ENCODE measurements at regions not wholly inside any gene's neighbourhood (a gene's known extent, or its start where the extent isn't known, plus 50 kb on each side); places are given as distances from the start of the nearest gene placed in this dataset.

DNA sequence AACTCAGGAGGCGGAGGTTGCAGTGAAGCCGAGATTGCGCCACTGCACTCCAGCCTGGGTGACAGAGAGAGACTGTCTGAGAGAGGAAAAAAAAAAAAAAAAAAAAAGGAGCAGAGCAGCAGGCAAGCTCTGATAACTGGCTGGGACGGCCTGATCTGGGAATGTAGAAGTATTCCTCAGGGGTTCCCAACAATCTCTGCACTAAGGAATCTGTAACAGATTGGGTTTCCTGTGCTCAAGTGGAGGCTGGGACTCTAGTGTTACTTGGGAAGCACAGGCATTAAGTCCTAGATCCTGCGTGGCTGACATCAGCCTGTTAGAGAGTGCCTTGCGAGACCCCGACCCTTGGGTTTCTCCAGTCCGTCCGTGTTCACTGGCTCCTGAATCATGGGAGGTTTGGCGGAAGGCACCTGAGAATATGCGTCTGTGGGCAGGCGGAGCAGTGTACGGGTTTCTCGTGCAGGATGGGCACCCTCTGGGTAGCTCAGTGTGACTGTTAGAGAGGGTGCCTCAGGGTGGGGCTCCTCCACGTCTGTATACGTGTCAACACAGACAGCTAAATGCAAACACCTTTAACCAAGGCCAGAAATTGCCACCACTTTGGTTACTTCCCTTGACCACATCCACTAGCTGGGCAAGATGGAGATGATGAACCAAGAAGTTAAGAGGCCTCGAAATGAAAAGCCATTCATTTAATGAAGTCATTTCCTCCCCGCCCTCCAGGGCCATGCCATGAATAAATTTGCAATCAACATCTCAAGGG lies 174.9 kb upstream of the RPL38 start:
- H3K4me3 ChIP-seq (ENCODE audit: control insufficient read depth, low read depth, low read length): no peak overlapping the region
- TF ChIP-seq, protein P1, sequence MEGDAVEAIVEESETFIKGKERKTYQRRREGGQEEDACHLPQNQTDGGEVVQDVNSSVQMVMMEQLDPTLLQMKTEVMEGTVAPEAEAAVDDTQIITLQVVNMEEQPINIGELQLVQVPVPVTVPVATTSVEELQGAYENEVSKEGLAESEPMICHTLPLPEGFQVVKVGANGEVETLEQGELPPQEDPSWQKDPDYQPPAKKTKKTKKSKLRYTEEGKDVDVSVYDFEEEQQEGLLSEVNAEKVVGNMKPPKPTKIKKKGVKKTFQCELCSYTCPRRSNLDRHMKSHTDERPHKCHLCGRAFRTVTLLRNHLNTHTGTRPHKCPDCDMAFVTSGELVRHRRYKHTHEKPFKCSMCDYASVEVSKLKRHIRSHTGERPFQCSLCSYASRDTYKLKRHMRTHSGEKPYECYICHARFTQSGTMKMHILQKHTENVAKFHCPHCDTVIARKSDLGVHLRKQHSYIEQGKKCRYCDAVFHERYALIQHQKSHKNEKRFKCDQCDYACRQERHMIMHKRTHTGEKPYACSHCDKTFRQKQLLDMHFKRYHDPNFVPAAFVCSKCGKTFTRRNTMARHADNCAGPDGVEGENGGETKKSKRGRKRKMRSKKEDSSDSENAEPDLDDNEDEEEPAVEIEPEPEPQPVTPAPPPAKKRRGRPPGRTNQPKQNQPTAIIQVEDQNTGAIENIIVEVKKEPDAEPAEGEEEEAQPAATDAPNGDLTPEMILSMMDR (conservative IDR thresholded peaks at IDR 0.05; ENCODE audit: control insufficient read depth, insufficient read depth, low read depth, low read length): no peak
- no peak for DNase-seq (ENCODE audit: low read depth)

DNA sequence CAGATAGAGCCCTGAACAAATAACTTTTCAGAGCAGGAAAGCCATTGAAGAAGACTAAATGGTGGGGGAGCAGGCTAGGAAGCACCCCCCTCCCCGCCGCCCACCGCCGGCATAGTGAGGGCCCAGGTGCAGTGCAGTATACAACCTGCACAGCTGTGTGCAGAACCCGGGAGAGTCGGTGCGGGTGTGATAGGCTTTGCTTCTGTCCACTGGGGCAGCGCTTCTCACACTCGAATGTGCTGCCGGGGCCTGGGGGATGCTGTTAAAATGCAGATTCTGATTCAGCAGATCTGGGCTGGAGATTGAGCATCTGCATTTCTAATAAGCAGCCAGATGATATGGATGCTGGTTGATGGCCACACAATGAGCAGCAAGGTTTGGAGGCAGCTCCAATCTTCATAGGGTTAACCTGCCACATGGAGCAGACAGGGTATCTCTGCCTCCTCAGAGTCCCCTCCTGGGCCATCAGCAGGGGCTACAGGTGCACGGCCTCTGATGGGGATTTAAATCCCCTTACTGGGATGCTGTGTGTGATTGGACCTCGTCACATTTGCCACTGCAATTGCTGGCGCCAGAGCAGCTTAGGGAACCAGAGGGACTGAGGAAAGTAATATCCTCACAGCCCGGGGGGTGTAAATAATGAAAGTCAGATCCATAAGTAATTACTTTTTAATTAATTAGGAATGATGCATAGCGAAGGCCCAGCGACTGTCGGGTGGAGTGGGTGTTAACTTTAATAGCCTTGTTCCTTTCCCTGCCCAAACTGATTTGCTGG lies 172.0 kb upstream of the RPL38 start:
- no peak for DNase-seq (ENCODE audit: low read depth)
- H3K4me3 ChIP-seq (ENCODE audit: control insufficient read depth, low read depth, low read length): no peak overlapping the region
- TF ChIP-seq, protein P1 (conservative IDR thresholded peaks at IDR 0.05; ENCODE audit: control insufficient read depth, insufficient read depth, low read depth, low read length): no peak

DNA sequence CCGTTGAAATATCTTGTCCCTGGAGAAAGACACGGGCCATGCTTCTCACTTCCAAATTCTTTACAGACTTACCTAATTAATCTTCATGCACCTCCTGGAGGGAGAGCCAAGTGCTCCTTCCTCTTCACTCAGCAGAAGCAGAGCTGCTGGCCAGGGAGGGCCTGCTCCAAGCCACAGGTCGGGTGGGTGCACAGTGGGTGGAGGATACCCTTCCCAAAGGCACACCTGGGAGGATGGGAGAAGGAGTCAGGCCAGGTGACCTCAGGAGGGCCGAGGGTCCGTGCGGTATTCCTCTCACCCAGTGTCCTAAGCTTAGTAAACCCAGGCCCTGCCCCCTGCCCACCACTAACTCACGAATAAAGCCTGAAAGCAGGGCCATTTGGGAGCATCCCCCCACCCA lies 171.3 kb upstream of the RPL38 start:
- H3K4me3 ChIP-seq (ENCODE audit: control insufficient read depth, low read depth, low read length): no peak overlapping the region
- TF ChIP-seq, protein P1 (conservative IDR thresholded peaks at IDR 0.05; ENCODE audit: control insufficient read depth, insufficient read depth, low read depth, low read length): no peak
- DNase-seq (ENCODE audit: low read depth): no peak

DNA sequence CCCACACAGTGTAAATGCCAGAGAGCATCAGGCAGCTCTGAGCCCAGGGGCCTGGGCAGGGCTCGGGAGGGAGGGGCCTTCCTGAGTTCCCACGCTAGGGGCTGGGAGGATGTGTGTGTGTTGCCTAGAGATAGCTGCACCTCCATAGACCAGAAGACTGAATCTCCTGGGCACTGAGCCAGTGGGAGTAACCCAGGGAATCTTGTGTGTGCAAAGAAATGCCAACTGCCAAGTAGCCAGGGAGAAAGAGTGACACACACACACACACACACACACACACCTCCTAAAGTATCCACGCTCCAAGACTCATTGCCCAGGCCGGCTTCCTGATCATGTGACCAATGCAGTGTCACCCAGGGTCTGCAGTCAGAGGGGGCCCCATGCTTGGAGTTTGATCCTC lies 166.2 kb upstream of the RPL38 start:
- peak; percentile 15 for DNase-seq (ENCODE audit: low read depth)
- no peak overlapping the region for H3K4me3 ChIP-seq (ENCODE audit: control insufficient read depth, low read depth, low read length)
- TF ChIP-seq, protein P1 (conservative IDR thresholded peaks at IDR 0.05; ENCODE audit: control insufficient read depth, insufficient read depth, low read depth, low read length): no peak

DNA sequence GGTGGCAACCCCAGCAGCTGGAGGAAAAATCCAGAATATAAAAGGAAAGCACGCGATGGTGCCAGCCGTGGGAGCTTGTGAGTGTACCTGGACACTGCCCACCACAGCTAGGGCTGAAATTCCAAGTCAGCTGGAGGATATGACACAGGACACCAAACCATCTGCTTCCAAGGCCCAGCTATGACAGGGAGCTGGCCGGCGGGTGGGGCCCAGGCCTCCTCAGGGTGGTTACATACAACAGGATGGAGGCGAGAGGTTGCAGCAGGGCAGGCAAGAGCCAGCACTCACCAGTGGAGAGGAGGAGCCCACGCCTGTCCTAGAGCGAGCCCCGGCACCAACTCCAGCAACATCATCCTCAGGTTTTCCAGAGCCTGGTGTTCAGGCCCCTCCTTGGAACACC lies 163.2 kb upstream of the RPL38 start:
- no peak overlapping the region for H3K4me3 ChIP-seq (ENCODE audit: control insufficient read depth, low read depth, low read length)
- DNase-seq (ENCODE audit: low read depth): no peak
- TF ChIP-seq, protein P1 (conservative IDR thresholded peaks at IDR 0.05; ENCODE audit: control insufficient read depth, insufficient read depth, low read depth, low read length): no peak

DNA sequence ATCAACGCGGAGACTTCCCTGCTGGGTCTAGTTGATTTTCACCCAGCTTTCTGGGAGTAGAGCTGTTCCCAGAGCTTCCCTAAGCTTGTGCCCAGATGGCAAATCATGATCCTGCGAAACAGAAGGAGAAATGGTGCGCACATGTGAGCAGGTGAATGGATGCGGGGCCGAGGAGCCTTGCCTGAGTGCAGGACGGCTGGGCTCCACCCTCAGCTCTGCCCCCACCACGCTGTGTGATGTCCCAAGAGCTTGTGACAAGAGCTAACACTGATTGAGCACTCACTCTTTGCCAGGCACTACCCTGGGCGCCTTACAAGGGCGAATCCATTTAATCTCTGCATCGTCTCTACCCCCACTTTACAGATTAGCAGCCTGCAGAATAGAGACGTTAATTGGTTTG lies 162.7 kb upstream of the RPL38 start:
- TF ChIP-seq, protein P1 (conservative IDR thresholded peaks at IDR 0.05; ENCODE audit: control insufficient read depth, insufficient read depth, low read depth, low read length): no peak
- no peak overlapping the region for H3K4me3 ChIP-seq (ENCODE audit: control insufficient read depth, low read depth, low read length)
- no peak for DNase-seq (ENCODE audit: low read depth)
